GM12878 (cell line): ENCODE measurements at regions not wholly inside any gene's neighbourhood (a gene's known extent, or its start where the extent isn't known, plus 50 kb on each side); places are given as distances from the start of the nearest gene placed in this dataset.

Experiments used
- BACH1 ChIP-seq: fragments of 450-650 bp; IDR thresholded peaks from 2 replicates; pipeline ENCODE4 v1.6.1; 2017; ENCODE audit warnings: mild to moderate bottlenecking, borderline replicate concordance
- BMI1 ChIP-seq: fragments of 450-650 bp; IDR thresholded peaks from 2 replicates; pipeline ENCODE4 v1.6.1; 2016; ENCODE audit warnings: mild to moderate bottlenecking, moderate library complexity, borderline replicate concordance
- CREM ChIP-seq: IDR thresholded peaks from 2 replicates; pipeline ENCODE4 v1.6.1; 2014; ENCODE audit warnings: antibody characterized with exemption, low read depth
- FOXK2 ChIP-seq: fragments of 450-650 bp; IDR thresholded peaks from 2 replicates; pipeline ENCODE4 v1.6.1; 2017; ENCODE audit warnings: mild to moderate bottlenecking, moderate library complexity
- IRF4 ChIP-seq: IDR thresholded peaks from 2 replicates; pipeline ENCODE4 v1.6.1; 2011; ENCODE audit warnings: low read depth, low read length
- JUNB ChIP-seq: IDR thresholded peaks from 2 replicates; pipeline ENCODE4 v1.6.1; 2016; ENCODE audit warnings: antibody characterized with exemption, mild to moderate bottlenecking
- NFYB ChIP-seq: IDR thresholded peaks from 2 replicates; pipeline ENCODE4 v1.6.1; 2011; ENCODE audit warnings: low read depth, mild to moderate bottlenecking, low read length, improper control_type of control experiment, moderate library complexity; ENCODE audit not compliant: insufficient read depth
- POLR2AphosphoS2 ChIP-seq: IDR thresholded peaks from 2 replicates; pipeline ENCODE4 v1.6.1; 2011; ENCODE audit warnings: low read depth, mild to moderate bottlenecking, low read length, improper control_type of control experiment, moderate library complexity
- RFX5 ChIP-seq: IDR thresholded peaks from 2 replicates; pipeline ENCODE4 v1.6.1; 2011; ENCODE audit warnings: low read depth, low read length, improper control_type of control experiment
- SREBF2 ChIP-seq: IDR thresholded peaks from 2 replicates; pipeline ENCODE4 v1.6.1; 2012; ENCODE audit warnings: mild to moderate bottlenecking, low read length
- SRF ChIP-seq, 2 experiments: IDR thresholded peaks; 2 replicates each; pipeline ENCODE4 v1.6.1; 2011; ENCODE audit warnings: low read depth in 2 of 2, low read length in 2 of 2, mild to moderate bottlenecking in 1 of 2, moderate library complexity in 1 of 2
- ZZZ3 ChIP-seq: IDR thresholded peaks from 2 replicates; pipeline ENCODE4 v1.6.1; 2011; ENCODE audit warnings: low read depth; ENCODE audit not compliant: control insufficient read depth, insufficient read length
- TF ChIP-seq, protein P1 (sequence below): fragments of 450-650 bp; IDR thresholded peaks from 2 replicates; pipeline ENCODE4 v1.6.1; 2018; ENCODE audit warnings: mild to moderate bottlenecking, low read depth, moderate library complexity; ENCODE audit not compliant: partially characterized antibody
- TF ChIP-seq, protein P2 (sequence below): IDR thresholded peaks from 2 replicates; pipeline ENCODE4 v1.6.1; 2011; ENCODE audit warnings: mild to moderate bottlenecking, low read depth, low read length, moderate library complexity; ENCODE audit not compliant: insufficient replicate concordance
- TF ChIP-seq, protein P3 (sequence below): fragments of 450-650 bp; IDR thresholded peaks from 2 replicates; pipeline ENCODE4 v1.6.1; 2017; ENCODE audit warnings: borderline replicate concordance
- TF ChIP-seq, protein P4 (sequence below): fragments of 450-650 bp; IDR thresholded peaks from 2 replicates; pipeline ENCODE4 v1.6.1; 2016; ENCODE audit warnings: mild to moderate bottlenecking, moderate library complexity, borderline replicate concordance
- TF ChIP-seq, protein P5 (sequence below): fragments of 450-650 bp; formaldehyde crosslinking; IDR thresholded peaks from 2 replicates; pipeline ENCODE4 v1.4.0; 2020; ENCODE audit warnings: mild to moderate bottlenecking, moderate library complexity

DNA sequence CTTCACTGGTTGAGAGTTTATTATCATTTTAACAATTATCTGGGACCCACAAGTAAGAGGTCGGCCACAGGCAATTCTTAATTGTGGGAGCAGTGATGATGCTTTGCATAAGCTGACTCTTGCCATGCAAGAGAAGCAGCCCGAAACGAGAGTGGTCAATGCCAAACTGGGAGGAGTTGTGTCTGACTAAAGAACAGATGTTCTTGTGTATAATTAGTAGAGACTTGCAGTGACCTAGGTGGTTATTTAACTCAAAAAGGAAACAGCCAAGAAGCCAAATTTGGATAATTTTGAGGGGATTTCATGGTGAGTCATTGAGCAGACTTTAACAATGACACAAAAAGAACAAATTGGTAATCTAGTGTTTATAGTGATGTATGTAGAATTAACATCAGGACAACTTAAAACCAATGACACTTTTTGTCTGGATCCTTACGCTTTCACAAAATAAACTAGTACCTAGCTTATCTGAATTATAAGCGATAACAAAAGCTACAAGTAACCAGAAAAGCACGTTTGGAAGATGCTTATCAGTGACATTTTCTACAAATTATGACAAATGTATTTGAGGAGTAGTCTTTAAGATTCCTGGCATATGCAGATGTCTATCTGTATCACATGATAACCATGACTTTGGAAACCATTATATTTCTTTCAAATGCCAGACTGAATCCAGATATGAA lies 184.7 kb upstream of the DLGAP1 start (continued):
- TF ChIP-seq, protein P1, sequence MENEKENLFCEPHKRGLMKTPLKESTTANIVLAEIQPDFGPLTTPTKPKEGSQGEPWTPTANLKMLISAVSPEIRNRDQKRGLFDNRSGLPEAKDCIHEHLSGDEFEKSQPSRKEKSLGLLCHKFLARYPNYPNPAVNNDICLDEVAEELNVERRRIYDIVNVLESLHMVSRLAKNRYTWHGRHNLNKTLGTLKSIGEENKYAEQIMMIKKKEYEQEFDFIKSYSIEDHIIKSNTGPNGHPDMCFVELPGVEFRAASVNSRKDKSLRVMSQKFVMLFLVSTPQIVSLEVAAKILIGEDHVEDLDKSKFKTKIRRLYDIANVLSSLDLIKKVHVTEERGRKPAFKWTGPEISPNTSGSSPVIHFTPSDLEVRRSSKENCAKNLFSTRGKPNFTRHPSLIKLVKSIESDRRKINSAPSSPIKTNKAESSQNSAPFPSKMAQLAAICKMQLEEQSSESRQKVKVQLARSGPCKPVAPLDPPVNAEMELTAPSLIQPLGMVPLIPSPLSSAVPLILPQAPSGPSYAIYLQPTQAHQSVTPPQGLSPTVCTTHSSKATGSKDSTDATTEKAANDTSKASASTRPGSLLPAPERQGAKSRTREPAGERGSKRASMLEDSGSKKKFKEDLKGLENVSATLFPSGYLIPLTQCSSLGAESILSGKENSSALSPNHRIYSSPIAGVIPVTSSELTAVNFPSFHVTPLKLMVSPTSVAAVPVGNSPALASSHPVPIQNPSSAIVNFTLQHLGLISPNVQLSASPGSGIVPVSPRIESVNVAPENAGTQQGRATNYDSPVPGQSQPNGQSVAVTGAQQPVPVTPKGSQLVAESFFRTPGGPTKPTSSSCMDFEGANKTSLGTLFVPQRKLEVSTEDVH: peak; percentile 57
- TF ChIP-seq FOXK2: no peak
- TF ChIP-seq, protein P2, sequence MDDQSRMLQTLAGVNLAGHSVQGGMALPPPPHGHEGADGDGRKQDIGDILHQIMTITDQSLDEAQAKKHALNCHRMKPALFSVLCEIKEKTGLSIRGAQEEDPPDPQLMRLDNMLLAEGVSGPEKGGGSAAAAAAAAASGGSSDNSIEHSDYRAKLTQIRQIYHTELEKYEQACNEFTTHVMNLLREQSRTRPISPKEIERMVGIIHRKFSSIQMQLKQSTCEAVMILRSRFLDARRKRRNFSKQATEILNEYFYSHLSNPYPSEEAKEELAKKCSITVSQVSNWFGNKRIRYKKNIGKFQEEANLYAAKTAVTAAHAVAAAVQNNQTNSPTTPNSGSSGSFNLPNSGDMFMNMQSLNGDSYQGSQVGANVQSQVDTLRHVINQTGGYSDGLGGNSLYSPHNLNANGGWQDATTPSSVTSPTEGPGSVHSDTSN: no peak
- TF ChIP-seq BACH1: no peak
- TF ChIP-seq RFX5: no peak
- no peak for TF ChIP-seq IRF4
- TF ChIP-seq SREBF2: no peak
- TF ChIP-seq NFYB: no peak
- TF ChIP-seq CREM: 0 out of 2 replicates have a peak, but pooled peaks have one; percentile 10
- TF ChIP-seq ZZZ3: no peak
- TF ChIP-seq, protein P3, sequence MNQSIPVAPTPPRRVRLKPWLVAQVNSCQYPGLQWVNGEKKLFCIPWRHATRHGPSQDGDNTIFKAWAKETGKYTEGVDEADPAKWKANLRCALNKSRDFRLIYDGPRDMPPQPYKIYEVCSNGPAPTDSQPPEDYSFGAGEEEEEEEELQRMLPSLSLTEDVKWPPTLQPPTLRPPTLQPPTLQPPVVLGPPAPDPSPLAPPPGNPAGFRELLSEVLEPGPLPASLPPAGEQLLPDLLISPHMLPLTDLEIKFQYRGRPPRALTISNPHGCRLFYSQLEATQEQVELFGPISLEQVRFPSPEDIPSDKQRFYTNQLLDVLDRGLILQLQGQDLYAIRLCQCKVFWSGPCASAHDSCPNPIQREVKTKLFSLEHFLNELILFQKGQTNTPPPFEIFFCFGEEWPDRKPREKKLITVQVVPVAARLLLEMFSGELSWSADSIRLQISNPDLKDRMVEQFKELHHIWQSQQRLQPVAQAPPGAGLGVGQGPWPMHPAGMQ: no peak
- TF ChIP-seq, protein P4, sequence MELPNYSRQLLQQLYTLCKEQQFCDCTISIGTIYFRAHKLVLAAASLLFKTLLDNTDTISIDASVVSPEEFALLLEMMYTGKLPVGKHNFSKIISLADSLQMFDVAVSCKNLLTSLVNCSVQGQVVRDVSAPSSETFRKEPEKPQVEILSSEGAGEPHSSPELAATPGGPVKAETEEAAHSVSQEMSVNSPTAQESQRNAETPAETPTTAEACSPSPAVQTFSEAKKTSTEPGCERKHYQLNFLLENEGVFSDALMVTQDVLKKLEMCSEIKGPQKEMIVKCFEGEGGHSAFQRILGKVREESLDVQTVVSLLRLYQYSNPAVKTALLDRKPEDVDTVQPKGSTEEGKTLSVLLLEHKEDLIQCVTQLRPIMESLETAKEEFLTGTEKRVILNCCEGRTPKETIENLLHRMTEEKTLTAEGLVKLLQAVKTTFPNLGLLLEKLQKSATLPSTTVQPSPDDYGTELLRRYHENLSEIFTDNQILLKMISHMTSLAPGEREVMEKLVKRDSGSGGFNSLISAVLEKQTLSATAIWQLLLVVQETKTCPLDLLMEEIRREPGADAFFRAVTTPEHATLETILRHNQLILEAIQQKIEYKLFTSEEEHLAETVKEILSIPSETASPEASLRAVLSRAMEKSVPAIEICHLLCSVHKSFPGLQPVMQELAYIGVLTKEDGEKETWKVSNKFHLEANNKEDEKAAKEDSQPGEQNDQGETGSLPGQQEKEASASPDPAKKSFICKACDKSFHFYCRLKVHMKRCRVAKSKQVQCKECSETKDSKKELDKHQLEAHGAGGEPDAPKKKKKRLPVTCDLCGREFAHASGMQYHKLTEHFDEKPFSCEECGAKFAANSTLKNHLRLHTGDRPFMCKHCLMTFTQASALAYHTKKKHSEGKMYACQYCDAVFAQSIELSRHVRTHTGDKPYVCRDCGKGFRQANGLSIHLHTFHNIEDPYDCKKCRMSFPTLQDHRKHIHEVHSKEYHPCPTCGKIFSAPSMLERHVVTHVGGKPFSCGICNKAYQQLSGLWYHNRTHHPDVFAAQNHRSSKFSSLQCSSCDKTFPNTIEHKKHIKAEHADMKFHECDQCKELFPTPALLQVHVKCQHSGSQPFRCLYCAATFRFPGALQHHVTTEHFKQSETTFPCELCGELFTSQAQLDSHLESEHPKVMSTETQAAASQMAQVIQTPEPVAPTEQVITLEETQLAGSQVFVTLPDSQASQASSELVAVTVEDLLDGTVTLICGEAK: no peak
- TF ChIP-seq BMI1: peak; percentile 78
- TF ChIP-seq SRF (IDR thresholded peaks at IDR 0.05; ENCODE audit: low read depth in 2 of 2, low read length in 2 of 2): no peak
- no peak for TF ChIP-seq POLR2AphosphoS2
- TF ChIP-seq, protein P5, sequence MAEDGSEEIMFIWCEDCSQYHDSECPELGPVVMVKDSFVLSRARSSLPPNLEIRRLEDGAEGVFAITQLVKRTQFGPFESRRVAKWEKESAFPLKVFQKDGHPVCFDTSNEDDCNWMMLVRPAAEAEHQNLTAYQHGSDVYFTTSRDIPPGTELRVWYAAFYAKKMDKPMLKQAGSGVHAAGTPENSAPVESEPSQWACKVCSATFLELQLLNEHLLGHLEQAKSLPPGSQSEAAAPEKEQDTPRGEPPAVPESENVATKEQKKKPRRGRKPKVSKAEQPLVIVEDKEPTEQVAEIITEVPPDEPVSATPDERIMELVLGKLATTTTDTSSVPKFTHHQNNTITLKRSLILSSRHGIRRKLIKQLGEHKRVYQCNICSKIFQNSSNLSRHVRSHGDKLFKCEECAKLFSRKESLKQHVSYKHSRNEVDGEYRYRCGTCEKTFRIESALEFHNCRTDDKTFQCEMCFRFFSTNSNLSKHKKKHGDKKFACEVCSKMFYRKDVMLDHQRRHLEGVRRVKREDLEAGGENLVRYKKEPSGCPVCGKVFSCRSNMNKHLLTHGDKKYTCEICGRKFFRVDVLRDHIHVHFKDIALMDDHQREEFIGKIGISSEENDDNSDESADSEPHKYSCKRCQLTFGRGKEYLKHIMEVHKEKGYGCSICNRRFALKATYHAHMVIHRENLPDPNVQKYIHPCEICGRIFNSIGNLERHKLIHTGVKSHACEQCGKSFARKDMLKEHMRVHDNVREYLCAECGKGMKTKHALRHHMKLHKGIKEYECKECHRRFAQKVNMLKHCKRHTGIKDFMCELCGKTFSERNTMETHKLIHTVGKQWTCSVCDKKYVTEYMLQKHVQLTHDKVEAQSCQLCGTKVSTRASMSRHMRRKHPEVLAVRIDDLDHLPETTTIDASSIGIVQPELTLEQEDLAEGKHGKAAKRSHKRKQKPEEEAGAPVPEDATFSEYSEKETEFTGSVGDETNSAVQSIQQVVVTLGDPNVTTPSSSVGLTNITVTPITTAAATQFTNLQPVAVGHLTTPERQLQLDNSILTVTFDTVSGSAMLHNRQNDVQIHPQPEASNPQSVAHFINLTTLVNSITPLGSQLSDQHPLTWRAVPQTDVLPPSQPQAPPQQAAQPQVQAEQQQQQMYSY (CRISPR knock-in tag): no peak
- peak; percentile 44 for TF ChIP-seq JUNB
